ENCODE measurements at regions not wholly inside any gene's neighbourhood (a gene's known extent, or its start where the extent isn't known, plus 50 kb on each side); places are given as distances from the start of the nearest gene placed in this dataset.

GRCh38 chr19:28882818-28883217 lies 330.1 kb downstream of the UQCRFS1 start:
- Histone ChIP-seq H3K9me3 (0 out of 3 replicates have a peak, but pooled peaks cover 2% of the 10 kb centered on the region), H3K4me2 (no peak overlapping the region), H3K27ac (no peak overlapping the region), H3K4me3 (no peak overlapping the region), H3K4me1 (no peaks in the 10 kb centered on the region)
- 18% methylated on average over 6 of the region's 6 CpGs for WGBS (ENCODE audit: missing lambda C conversion rate)
- TF ChIP-seq ZC3H11A (IDR thresholded peaks at IDR 0.05) (no peak), FOSB (CRISPR knock-in tag; IDR thresholded peaks at IDR 0.05) (no peak)
- ATAC-seq (no peak), FAIRE-seq (no peak), DNase-seq (ENCODE audit: low read depth in 1 of 2, low spot score in 1 of 2) (no peak)
- CTCF ChIA-PET: interaction anchor here (0.9 to 1.0 kb wide), 3 partner anchors 13 to 645 kb away, joined by 3 read pairs; no protein-coding TSS in a partner anchor
- POLR2A ChIA-PET: no interaction called here

GRCh38 chr19:28881616-28882015 lies 331.3 kb downstream of the UQCRFS1 start:
- Histone ChIP-seq H3K27ac (no peak overlapping the region), H3K4me1 (no peaks in the 10 kb centered on the region), H3K9me3 (0 out of 3 replicates have a peak, but pooled peaks cover 2% of the 10 kb centered on the region), H3K4me3 (no peak overlapping the region), H3K4me2 (no peak overlapping the region)
- ChIA-PET CTCF (interaction anchor here (1.0 kb wide), 1 partner anchor 159 kb away, joined by 3 read pairs; no protein-coding TSS in a partner anchor), POLR2A (no interaction called here)
- TF ChIP-seq RARB (CRISPR knock-in tag; IDR thresholded peaks at IDR 0.05) (no peak), CBX2 (IDR thresholded peaks at IDR 0.05; ENCODE audit: borderline replicate concordance, low read depth) (no peak), EHF (CRISPR knock-in tag; IDR thresholded peaks at IDR 0.05) (no peak), ELK1 (IDR thresholded peaks at IDR 0.05; ENCODE audit: low read depth, low read length) (no peak), ZSCAN20 (CRISPR knock-in tag; IDR thresholded peaks at IDR 0.05) (no peak), HOXB13 (CRISPR knock-in tag; IDR thresholded peaks at IDR 0.05; ENCODE audit: low read depth) (no peak), BCL3 (IDR thresholded peaks at IDR 0.05) (no peak), NR3C1 (IDR thresholded peaks at IDR 0.05) (no peak), EP300 (IDR thresholded peaks at IDR 0.05) (no peak), GATA3 (IDR thresholded peaks at IDR 0.05; ENCODE audit: borderline replicate concordance) (no peak), MAX (IDR thresholded peaks at IDR 0.05) (no peak), FOXS1 (CRISPR knock-in tag; IDR thresholded peaks at IDR 0.05) (no peak), HOXA7 (CRISPR knock-in tag; IDR thresholded peaks at IDR 0.05) (no peak), PBX3 (IDR thresholded peaks at IDR 0.05) (no peak), RCOR1 (IDR thresholded peaks at IDR 0.05; ENCODE audit: low read depth, low read length) (no peak)
- DNase-seq (ENCODE audit: low read depth in 1 of 2, low spot score in 1 of 2) (no peak), ATAC-seq (no peak), FAIRE-seq (no peak)
- WGBS (ENCODE audit: missing lambda C conversion rate): 19% methylated on average over 8 of the region's 8 CpGs

GRCh38 chr19:28880735-28881401 lies 332.1 kb downstream of the UQCRFS1 start:
- no peak for ATAC-seq
- H3K4me2 ChIP-seq: no peak overlapping the region
- FAIRE-seq: no peak
- TF ChIP-seq HES2 (IDR thresholded peaks at IDR 0.05) (no peak), PHF8 (IDR thresholded peaks at IDR 0.05; ENCODE audit: borderline replicate concordance, low read depth) (no peak), JUNB (IDR thresholded peaks at IDR 0.05) (no peak), MAX (IDR thresholded peaks at IDR 0.05) (no peak), CBX2 (IDR thresholded peaks at IDR 0.05; ENCODE audit: borderline replicate concordance, low read depth) (no peak)
- no peak overlapping the region for H3K4me3 ChIP-seq
- DNase-seq (ENCODE audit: low read depth in 1 of 2, low spot score in 1 of 2): no peak
- 27% methylated on average over 10 of the region's 10 CpGs for WGBS (ENCODE audit: missing lambda C conversion rate)
- POLR2A ChIA-PET: no interaction called here
- H3K27ac ChIP-seq: no peak overlapping the region
- CTCF ChIA-PET: interaction anchor here (1.0 kb wide), 1 partner anchor 158 kb away, joined by 3 read pairs; no protein-coding TSS in a partner anchor
- no peaks in the 10 kb centered on the region for H3K4me1 ChIP-seq
- H3K9me3 ChIP-seq: 0 out of 3 replicates have a peak, but pooled peaks cover 3% of the 10 kb centered on the region

Data from A549 (cell line).